B cell (primary cell): ENCODE measurements at regions not wholly inside any gene's neighbourhood (a gene's known extent, or its start where the extent isn't known, plus 50 kb on each side); places are given as distances from the start of the nearest gene placed in this dataset.

Experiments used
- ATAC-seq: fragments of 200-7000 bp; cut with Tn5 transposase; one replicate; pipeline ENCODE4 v1.10.0; 2021; ENCODE audit warnings: low read depth, mild to moderate bottlenecking, moderate number of reproducible peaks, moderate library complexity
- CTCF ChIA-PET: fragments of 350-600 bp; sonication (Branson Sonifier 250); formaldehyde crosslinking; loops from one replicate; lab custom pipeline; 2021; ENCODE audit warnings: antibody characterized with exemption, inconsistent platforms; lab: Charles Lee
- POLR2A ChIA-PET: fragments of 350-600 bp; sonication (Branson Sonifier 250); formaldehyde crosslinking; loops from one replicate; lab custom pipeline; 2021; ENCODE audit warnings: antibody characterized with exemption; lab: Charles Lee
- DNase-seq: peaks from one replicate; pipeline ENCODE4 v3.0.0; 2013
- H2AFZ ChIP-seq: 2 replicates; pipeline ENCODE4 v1.6.1; 2012; ENCODE audit warnings: mild to moderate bottlenecking, low read depth, low read length; ENCODE audit not compliant: insufficient read depth, poor library complexity, severe bottlenecking
- H3K27ac ChIP-seq, 2 donors: 1 replicate in 1 of 2; 2 replicates in 1 of 2; pipeline ENCODE4 v1.5.1; 2012 to 2013; ENCODE audit warnings: low read length in 2 of 2, mild to moderate bottlenecking in 2 of 2, moderate library complexity in 1 of 2
- H3K27me3 ChIP-seq, 4 experiments: fragments of 200-600 bp in 1 of 4; sonication (generic) in 1 of 4; replicated peaks in 1 of 4; 1 replicate in 2 of 4; 2 replicates in 2 of 4; pipeline versions ENCODE4 v1.6.1 to v1.7.0; 2013 to 2016; ENCODE audit warnings: low read length in 3 of 4, mild to moderate bottlenecking in 2 of 4, mixed read lengths in 1 of 4, moderate library complexity in 1 of 4; ENCODE audit not compliant: insufficient read depth in 4 of 4, control insufficient read depth in 3 of 4; ENCODE audit errors: control extremely low read depth in 1 of 4
- H3K36me3 ChIP-seq, 2 experiments: replicated peaks in 1 of 2; 1 replicate in 1 of 2; 2 replicates in 1 of 2; pipeline versions ENCODE4 v1.6.1 to v1.7.1; 2013; ENCODE audit warnings: low read length in 1 of 2; ENCODE audit not compliant: insufficient read depth in 2 of 2, control insufficient read depth in 1 of 2; ENCODE audit errors: control extremely low read depth in 1 of 2, extremely low read depth in 1 of 2
- H3K4me1 ChIP-seq, 2 donors: fragments of 200-600 bp in 1 of 2; sonication (generic) in 1 of 2; 1 replicate in 1 of 2; 2 replicates in 1 of 2; pipeline versions ENCODE4 v1.5.1 to v1.6.1; 2013 to 2017; ENCODE audit warnings: low read length in 2 of 2; ENCODE audit not compliant: control insufficient read depth in 2 of 2, insufficient read depth in 2 of 2
- H3K4me2 ChIP-seq: replicated peaks from 2 replicates; pipeline ENCODE3; 2012; ENCODE audit warnings: mild to moderate bottlenecking, low read depth, low read length; ENCODE audit not compliant: poor library complexity, severe bottlenecking
- H3K4me3 ChIP-seq, 5 experiments: fragments of 200-600 bp in 1 of 5; sonication (generic) in 1 of 5; 1 replicate in 3 of 5; 2 replicates in 2 of 5; pipeline versions ENCODE4 v1.5.1 to v1.7.0; 2011 to 2016; ENCODE audit warnings: low read length in 4 of 5, mild to moderate bottlenecking in 4 of 5, low read depth in 2 of 5, control low read depth in 1 of 5, moderate library complexity in 1 of 5; ENCODE audit not compliant: insufficient read depth in 1 of 5; ENCODE audit errors: control extremely low read depth in 1 of 5, extremely low read depth in 1 of 5
- H3K79me2 ChIP-seq: fragments of 200-600 bp; sonication (generic); one replicate; pipeline ENCODE4 v1.6.0; 2016; ENCODE audit warnings: low read length; ENCODE audit not compliant: control insufficient read depth, insufficient read depth
- H3K9ac ChIP-seq: fragments of 200-600 bp; sonication (generic); 2 replicates; pipeline ENCODE4 v1.6.1; 2017; ENCODE audit warnings: mild to moderate bottlenecking, low read length, moderate library complexity
- H3K9me3 ChIP-seq, 3 donors: one replicate each; pipeline versions ENCODE4 v1.6.1 to v1.7.1; 2013; ENCODE audit warnings: low read length in 2 of 3; ENCODE audit not compliant: control insufficient read depth in 2 of 3, insufficient read depth in 1 of 3; ENCODE audit errors: control extremely low read depth in 1 of 3
- H4K20me1 ChIP-seq: 2 replicates; pipeline ENCODE4 v1.6.0; 2012; ENCODE audit warnings: mild to moderate bottlenecking, low read length; ENCODE audit not compliant: insufficient read depth, control insufficient read depth, poor library complexity, severe bottlenecking
- H3K27ac Mint-ChIP-seq: one replicate; pipeline ENCODE4 v1.8.0; 2021; ENCODE audit warnings: mixed read lengths
- H3K27me3 Mint-ChIP-seq: one replicate; pipeline ENCODE4 v1.8.0; 2021; ENCODE audit warnings: mixed read lengths
- H3K4me1 Mint-ChIP-seq: one replicate; pipeline ENCODE4 v1.8.0; 2021; ENCODE audit warnings: mixed read lengths
- H3K4me3 Mint-ChIP-seq: one replicate; pipeline ENCODE4 v1.8.0; 2021; ENCODE audit warnings: mixed read lengths
- H3K9me3 Mint-ChIP-seq: one replicate; pipeline ENCODE4 v1.8.0; 2022; ENCODE audit warnings: mixed read lengths; ENCODE audit not compliant: insufficient read depth
- EZH2 ChIP-seq: IDR thresholded peaks from 2 replicates; pipeline ENCODE4 v1.6.1; 2012; ENCODE audit warnings: borderline replicate concordance, low read depth, mild to moderate bottlenecking, moderate library complexity, low read length; ENCODE audit not compliant: insufficient read depth, poor library complexity, severe bottlenecking
- WGBS: methylation state at CpG from one replicate; pipeline ENCODE4 v1.1.5; 2013; ENCODE audit warnings: missing lambda C conversion rate; ENCODE audit not compliant: insufficient coverage; 5-methylcytosine and 5-hydroxymethylcytosine counted together
- intact Hi-C: fragments of 100-400 bp; cut with micrococcal nuclease; formaldehyde crosslinking; loops from one replicate; pipeline ENCODE4 v1.10.0; 2022
- TF ChIP-seq, protein P1 (sequence below): fragments of 200-600 bp; IDR thresholded peaks from one replicate; pipeline ENCODE4 v1.8.0; 2022; ENCODE audit warnings: antibody characterized with exemption, mild to moderate bottlenecking

DNA sequence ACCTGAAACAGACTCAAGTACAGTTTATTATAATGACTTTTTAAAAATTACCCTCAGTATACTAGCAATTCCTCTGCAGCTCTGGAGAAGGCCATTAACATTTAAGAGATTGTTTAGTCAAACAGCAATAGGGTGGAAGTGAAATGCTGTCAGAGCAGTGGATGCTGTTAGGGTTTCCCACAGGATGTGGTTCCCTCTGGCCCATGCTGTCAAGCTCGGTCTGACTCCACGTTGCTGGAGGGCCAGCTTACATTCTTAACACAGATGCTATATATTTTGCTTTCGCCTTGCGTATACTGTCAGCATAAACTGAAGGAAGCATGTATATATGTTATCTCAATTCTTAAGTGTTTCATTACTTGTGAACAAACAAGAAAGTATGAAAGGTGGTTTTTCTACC is 231.1 kb upstream of the COL8A1 start:
- H3K4me3 ChIP-seq = no peak overlapping the region
- no peaks in the 10 kb centered on the region for H3K79me2 ChIP-seq
- WGBS = no CpG with 5 or more reads among the region's 4 CpGs
- H3K36me3 ChIP-seq = no peaks in the 10 kb centered on the region
- H3K4me3 Mint-ChIP-seq = no peak overlapping the region
- CTCF ChIA-PET = no interaction called here
- intact Hi-C loops = no loop called here
- H3K27ac ChIP-seq = no peak overlapping the region
- no peak overlapping the region for H3K9ac ChIP-seq
- no peak for TF ChIP-seq EZH2
- TF ChIP-seq, protein P1, sequence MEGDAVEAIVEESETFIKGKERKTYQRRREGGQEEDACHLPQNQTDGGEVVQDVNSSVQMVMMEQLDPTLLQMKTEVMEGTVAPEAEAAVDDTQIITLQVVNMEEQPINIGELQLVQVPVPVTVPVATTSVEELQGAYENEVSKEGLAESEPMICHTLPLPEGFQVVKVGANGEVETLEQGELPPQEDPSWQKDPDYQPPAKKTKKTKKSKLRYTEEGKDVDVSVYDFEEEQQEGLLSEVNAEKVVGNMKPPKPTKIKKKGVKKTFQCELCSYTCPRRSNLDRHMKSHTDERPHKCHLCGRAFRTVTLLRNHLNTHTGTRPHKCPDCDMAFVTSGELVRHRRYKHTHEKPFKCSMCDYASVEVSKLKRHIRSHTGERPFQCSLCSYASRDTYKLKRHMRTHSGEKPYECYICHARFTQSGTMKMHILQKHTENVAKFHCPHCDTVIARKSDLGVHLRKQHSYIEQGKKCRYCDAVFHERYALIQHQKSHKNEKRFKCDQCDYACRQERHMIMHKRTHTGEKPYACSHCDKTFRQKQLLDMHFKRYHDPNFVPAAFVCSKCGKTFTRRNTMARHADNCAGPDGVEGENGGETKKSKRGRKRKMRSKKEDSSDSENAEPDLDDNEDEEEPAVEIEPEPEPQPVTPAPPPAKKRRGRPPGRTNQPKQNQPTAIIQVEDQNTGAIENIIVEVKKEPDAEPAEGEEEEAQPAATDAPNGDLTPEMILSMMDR = no peak
- no peak for ATAC-seq
- H3K4me1 Mint-ChIP-seq = no peaks in the 10 kb centered on the region
- H3K4me1 ChIP-seq = no peaks in the 10 kb centered on the region
- H2AFZ ChIP-seq = no peak overlapping the region
- H4K20me1 ChIP-seq = no peaks in the 10 kb centered on the region
- H3K9me3 ChIP-seq = no peaks in the 10 kb centered on the region
- H3K9me3 Mint-ChIP-seq = no peaks in the 10 kb centered on the region
- no peak overlapping the region for H3K27ac Mint-ChIP-seq
- DNase-seq = no peak
- H3K27me3 ChIP-seq = no peaks in the 10 kb centered on the region
- no peak overlapping the region for H3K4me2 ChIP-seq
- POLR2A ChIA-PET = no interaction called here
- H3K27me3 Mint-ChIP-seq = no peaks in the 10 kb centered on the region

DNA sequence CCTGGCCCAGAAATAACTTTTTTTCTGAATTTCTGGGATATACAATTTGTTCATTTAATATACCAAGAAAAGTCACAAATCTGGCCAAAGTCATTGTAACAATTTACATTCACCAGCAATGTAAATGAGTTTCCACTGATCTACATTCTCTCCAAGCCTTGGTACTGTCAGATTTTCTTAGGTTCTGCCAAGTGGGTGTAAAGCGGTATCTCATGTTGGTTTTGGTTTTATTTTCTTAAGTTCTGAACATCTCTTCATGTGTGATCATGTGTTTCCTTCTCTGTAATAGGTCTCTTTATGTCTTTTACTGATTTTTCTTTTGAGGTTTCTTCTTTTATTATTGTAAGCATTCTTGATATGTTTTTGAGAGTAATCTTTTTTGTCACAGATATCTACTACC is 235.6 kb upstream of the COL8A1 start:
- WGBS = no CpG with 5 or more reads among the region's 1 CpG

More for the DNA sequence above, 235.6 kb upstream of the COL8A1 start:
- DNase-seq = no peak
- Mint-ChIP-seq H3K27ac (no peak overlapping the region), H3K9me3 (peaks cover 6% of the 10 kb centered on the region), H3K4me3 (no peak overlapping the region), H3K27me3 (no peaks in the 10 kb centered on the region), H3K4me1 (no peaks in the 10 kb centered on the region)
- TF ChIP-seq EZH2 = no peak
- TF ChIP-seq, protein P1 = no peak
- ATAC-seq = no peak
- Histone ChIP-seq H3K27me3 (no peaks in the 10 kb centered on the region), H3K79me2 (no peaks in the 10 kb centered on the region), H3K27ac (no peak overlapping the region), H3K4me1 (no peaks in the 10 kb centered on the region), H3K9me3 (peaks cover 0 to 8% (median 4%) of the 10 kb centered on the region in 3 donors), H3K9ac (no peak overlapping the region), H2AFZ (no peak overlapping the region), H3K4me2 (no peak overlapping the region), H4K20me1 (no peaks in the 10 kb centered on the region), H3K36me3 (no peaks in the 10 kb centered on the region), H3K4me3 (no peak overlapping the region)
- intact Hi-C loops = no loop called here
- POLR2A ChIA-PET = no interaction called here
- CTCF ChIA-PET = no interaction called here
